ENCODE measurements at regions not wholly inside any gene's neighbourhood (a gene's known extent, or its start where the extent isn't known, plus 50 kb on each side); places are given as distances from the start of the nearest gene placed in this dataset.

DNA sequence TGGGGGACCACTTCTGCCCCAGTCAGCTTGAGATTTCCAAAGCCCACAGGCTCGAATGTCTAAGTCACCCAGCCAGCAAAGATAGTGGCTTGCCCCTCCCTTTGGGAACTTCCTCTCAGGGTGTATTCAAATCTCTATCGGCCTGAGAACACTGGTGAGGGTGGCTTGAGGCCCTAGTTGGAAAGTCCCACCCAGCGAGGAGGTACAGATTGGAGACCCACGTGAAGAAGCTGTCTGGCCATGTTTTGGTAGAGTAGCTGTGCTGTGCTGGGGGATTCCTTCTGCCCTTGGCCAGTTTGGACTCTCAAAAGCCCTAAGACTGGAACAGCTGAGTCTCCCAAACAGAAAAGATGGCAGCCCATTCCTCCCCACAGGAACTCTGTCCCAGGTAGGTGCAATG is 172.7 kb upstream of the RIOK2 start (continued):
- no peak for TF ChIP-seq SMAD4 (CRISPR knock-in tag; IDR thresholded peaks at IDR 0.05)
- TF ChIP-seq, protein P1, sequence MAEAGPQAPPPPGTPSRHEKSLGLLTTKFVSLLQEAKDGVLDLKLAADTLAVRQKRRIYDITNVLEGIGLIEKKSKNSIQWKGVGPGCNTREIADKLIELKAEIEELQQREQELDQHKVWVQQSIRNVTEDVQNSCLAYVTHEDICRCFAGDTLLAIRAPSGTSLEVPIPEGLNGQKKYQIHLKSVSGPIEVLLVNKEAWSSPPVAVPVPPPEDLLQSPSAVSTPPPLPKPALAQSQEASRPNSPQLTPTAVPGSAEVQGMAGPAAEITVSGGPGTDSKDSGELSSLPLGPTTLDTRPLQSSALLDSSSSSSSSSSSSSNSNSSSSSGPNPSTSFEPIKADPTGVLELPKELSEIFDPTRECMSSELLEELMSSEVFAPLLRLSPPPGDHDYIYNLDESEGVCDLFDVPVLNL (CRISPR knock-in tag; IDR thresholded peaks at IDR 0.05; ENCODE audit: borderline replicate concordance, low read depth) = no peak
- no peak for TF ChIP-seq FOXP1 (CRISPR knock-in tag; IDR thresholded peaks at IDR 0.05; ENCODE audit: borderline replicate concordance)
- no peak for TF ChIP-seq TEAD1 (CRISPR knock-in tag; IDR thresholded peaks at IDR 0.05)
- no peak for TF ChIP-seq NR1H2 (CRISPR knock-in tag; IDR thresholded peaks at IDR 0.05)
- TF ChIP-seq, protein P2, sequence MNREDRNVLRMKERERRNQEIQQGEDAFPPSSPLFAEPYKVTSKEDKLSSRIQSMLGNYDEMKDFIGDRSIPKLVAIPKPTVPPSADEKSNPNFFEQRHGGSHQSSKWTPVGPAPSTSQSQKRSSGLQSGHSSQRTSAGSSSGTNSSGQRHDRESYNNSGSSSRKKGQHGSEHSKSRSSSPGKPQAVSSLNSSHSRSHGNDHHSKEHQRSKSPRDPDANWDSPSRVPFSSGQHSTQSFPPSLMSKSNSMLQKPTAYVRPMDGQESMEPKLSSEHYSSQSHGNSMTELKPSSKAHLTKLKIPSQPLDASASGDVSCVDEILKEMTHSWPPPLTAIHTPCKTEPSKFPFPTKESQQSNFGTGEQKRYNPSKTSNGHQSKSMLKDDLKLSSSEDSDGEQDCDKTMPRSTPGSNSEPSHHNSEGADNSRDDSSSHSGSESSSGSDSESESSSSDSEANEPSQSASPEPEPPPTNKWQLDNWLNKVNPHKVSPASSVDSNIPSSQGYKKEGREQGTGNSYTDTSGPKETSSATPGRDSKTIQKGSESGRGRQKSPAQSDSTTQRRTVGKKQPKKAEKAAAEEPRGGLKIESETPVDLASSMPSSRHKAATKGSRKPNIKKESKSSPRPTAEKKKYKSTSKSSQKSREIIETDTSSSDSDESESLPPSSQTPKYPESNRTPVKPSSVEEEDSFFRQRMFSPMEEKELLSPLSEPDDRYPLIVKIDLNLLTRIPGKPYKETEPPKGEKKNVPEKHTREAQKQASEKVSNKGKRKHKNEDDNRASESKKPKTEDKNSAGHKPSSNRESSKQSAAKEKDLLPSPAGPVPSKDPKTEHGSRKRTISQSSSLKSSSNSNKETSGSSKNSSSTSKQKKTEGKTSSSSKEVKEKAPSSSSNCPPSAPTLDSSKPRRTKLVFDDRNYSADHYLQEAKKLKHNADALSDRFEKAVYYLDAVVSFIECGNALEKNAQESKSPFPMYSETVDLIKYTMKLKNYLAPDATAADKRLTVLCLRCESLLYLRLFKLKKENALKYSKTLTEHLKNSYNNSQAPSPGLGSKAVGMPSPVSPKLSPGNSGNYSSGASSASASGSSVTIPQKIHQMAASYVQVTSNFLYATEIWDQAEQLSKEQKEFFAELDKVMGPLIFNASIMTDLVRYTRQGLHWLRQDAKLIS (CRISPR knock-in tag; IDR thresholded peaks at IDR 0.05; ENCODE audit: borderline replicate concordance) = no peak
- TF ChIP-seq, protein P3, sequence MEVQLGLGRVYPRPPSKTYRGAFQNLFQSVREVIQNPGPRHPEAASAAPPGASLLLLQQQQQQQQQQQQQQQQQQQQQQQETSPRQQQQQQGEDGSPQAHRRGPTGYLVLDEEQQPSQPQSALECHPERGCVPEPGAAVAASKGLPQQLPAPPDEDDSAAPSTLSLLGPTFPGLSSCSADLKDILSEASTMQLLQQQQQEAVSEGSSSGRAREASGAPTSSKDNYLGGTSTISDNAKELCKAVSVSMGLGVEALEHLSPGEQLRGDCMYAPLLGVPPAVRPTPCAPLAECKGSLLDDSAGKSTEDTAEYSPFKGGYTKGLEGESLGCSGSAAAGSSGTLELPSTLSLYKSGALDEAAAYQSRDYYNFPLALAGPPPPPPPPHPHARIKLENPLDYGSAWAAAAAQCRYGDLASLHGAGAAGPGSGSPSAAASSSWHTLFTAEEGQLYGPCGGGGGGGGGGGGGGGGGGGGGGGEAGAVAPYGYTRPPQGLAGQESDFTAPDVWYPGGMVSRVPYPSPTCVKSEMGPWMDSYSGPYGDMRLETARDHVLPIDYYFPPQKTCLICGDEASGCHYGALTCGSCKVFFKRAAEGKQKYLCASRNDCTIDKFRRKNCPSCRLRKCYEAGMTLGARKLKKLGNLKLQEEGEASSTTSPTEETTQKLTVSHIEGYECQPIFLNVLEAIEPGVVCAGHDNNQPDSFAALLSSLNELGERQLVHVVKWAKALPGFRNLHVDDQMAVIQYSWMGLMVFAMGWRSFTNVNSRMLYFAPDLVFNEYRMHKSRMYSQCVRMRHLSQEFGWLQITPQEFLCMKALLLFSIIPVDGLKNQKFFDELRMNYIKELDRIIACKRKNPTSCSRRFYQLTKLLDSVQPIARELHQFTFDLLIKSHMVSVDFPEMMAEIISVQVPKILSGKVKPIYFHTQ (CRISPR knock-in tag; IDR thresholded peaks at IDR 0.05) = no peak
- TF ChIP-seq ZNF263 (CRISPR knock-in tag; IDR thresholded peaks at IDR 0.05; ENCODE audit: low read depth) = no peak
- no peak for TF ChIP-seq JAZF1 (CRISPR knock-in tag; IDR thresholded peaks at IDR 0.05)
- TF ChIP-seq, protein P4, sequence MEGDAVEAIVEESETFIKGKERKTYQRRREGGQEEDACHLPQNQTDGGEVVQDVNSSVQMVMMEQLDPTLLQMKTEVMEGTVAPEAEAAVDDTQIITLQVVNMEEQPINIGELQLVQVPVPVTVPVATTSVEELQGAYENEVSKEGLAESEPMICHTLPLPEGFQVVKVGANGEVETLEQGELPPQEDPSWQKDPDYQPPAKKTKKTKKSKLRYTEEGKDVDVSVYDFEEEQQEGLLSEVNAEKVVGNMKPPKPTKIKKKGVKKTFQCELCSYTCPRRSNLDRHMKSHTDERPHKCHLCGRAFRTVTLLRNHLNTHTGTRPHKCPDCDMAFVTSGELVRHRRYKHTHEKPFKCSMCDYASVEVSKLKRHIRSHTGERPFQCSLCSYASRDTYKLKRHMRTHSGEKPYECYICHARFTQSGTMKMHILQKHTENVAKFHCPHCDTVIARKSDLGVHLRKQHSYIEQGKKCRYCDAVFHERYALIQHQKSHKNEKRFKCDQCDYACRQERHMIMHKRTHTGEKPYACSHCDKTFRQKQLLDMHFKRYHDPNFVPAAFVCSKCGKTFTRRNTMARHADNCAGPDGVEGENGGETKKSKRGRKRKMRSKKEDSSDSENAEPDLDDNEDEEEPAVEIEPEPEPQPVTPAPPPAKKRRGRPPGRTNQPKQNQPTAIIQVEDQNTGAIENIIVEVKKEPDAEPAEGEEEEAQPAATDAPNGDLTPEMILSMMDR (IDR thresholded peaks at IDR 0.05) = no peak
- TF ChIP-seq FOXJ3 (CRISPR knock-in tag; IDR thresholded peaks at IDR 0.05; ENCODE audit: borderline replicate concordance) = no peak
- TF ChIP-seq, protein P5, sequence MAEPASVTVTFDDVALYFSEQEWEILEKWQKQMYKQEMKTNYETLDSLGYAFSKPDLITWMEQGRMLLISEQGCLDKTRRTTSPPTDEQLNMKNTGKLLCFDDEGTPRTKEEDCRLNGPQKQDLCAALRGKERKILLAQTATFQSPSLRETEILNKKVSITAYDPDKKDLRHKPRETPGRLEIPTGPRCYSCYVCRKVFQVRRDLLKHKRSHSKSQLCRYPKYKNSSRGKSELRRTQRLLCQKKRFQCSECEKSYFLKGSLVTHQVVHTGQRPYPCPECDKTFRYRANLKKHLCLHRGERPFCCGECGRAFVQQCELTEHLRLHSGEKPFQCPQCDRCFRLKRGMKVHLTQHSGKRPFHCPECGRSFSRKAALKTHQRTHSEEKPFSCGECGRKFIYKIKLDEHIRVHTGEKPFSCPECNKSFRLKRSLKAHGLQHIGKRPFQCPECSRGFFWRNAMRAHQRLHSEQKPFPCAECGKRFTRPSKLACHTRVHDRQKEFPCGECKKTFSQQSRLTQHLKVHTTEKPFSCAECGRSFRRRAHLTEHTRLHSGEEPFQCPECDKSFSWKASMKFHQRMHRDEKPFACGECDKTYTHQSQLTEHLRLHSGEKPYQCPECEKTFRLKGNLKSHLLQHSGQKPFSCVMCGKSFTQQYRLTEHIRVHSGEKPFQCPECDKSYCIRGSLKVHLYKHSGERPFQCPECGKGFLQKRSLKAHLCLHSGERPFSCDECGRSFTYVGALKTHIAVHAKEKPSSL (CRISPR knock-in tag; conservative IDR thresholded peaks at IDR 0.05) = no peak
- no peak for TF ChIP-seq NFATC4 (CRISPR knock-in tag; IDR thresholded peaks at IDR 0.05)

DNA sequence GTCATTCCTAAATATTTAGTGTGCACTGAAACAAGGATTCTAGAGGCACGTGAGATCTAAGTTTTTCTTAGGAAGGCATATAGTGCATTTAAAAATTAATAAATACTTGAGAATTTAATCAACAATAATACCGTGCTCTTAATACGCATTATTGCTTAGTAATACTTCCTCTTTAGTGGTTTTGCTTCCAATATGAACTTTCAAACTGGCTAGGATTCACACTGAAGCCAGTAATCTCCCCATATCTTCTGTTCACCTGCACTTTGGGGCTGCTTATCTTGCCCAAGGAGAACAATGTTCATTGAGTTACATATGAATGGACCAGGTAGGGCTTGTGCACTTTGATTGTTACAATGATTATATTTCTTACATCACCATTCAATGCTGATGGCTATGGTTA is 180.5 kb upstream of the RIOK2 start:
- Mint-ChIP-seq H3K36me3 (peaks cover 9% of the 10 kb centered on the region), H3K4me3 (no peak overlapping the region), H3K27me3 (ENCODE audit: low read depth) (no peaks in the 10 kb centered on the region), H3K4me1 (peaks cover 14% of the 10 kb centered on the region), H3K27ac (no peak overlapping the region), H3K9me3 (peaks cover 19% of the 10 kb centered on the region)
- DNase-seq (ENCODE audit: low spot score) (no peak), ATAC-seq (no peak)
- ChIA-PET CTCF (no interaction called here), POLR2A (no interaction called here)
- TF ChIP-seq, protein P6, sequence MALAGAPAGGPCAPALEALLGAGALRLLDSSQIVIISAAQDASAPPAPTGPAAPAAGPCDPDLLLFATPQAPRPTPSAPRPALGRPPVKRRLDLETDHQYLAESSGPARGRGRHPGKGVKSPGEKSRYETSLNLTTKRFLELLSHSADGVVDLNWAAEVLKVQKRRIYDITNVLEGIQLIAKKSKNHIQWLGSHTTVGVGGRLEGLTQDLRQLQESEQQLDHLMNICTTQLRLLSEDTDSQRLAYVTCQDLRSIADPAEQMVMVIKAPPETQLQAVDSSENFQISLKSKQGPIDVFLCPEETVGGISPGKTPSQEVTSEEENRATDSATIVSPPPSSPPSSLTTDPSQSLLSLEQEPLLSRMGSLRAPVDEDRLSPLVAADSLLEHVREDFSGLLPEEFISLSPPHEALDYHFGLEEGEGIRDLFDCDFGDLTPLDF (CRISPR knock-in tag; IDR thresholded peaks at IDR 0.05) = no peak
- TF ChIP-seq ZNF219 (CRISPR knock-in tag; IDR thresholded peaks at IDR 0.05; ENCODE audit: borderline replicate concordance) = no peak
- TF ChIP-seq ZNF423 (CRISPR knock-in tag; IDR thresholded peaks at IDR 0.05) = no peak
- no peak for TF ChIP-seq TCF7 (CRISPR knock-in tag; IDR thresholded peaks at IDR 0.05; ENCODE audit: low read depth)
- TF ChIP-seq CREB1 (CRISPR knock-in tag; IDR thresholded peaks at IDR 0.05) = no peak
- no peak for TF ChIP-seq TP53 (CRISPR knock-in tag; IDR thresholded peaks at IDR 0.05)
- no peak for TF ChIP-seq FOXP1 (CRISPR knock-in tag; IDR thresholded peaks at IDR 0.05; ENCODE audit: borderline replicate concordance)
- TF ChIP-seq, protein P7, sequence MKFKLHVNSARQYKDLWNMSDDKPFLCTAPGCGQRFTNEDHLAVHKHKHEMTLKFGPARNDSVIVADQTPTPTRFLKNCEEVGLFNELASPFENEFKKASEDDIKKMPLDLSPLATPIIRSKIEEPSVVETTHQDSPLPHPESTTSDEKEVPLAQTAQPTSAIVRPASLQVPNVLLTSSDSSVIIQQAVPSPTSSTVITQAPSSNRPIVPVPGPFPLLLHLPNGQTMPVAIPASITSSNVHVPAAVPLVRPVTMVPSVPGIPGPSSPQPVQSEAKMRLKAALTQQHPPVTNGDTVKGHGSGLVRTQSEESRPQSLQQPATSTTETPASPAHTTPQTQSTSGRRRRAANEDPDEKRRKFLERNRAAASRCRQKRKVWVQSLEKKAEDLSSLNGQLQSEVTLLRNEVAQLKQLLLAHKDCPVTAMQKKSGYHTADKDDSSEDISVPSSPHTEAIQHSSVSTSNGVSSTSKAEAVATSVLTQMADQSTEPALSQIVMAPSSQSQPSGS (CRISPR knock-in tag; IDR thresholded peaks at IDR 0.05; ENCODE audit: borderline replicate concordance, low read depth) = no peak
- TF ChIP-seq SOX15 (CRISPR knock-in tag; IDR thresholded peaks at IDR 0.05) = no peak

Measured in WTC11 (cell line).